ENCODE measurements at regions not wholly inside any gene's neighbourhood (a gene's known extent, or its start where the extent isn't known, plus 50 kb on each side); places are given as distances from the start of the nearest gene placed in this dataset.

GRCh38 chr12:92400006-92400405 lies 254.4 kb upstream of the BTG1 start:
- intact Hi-C loops (cut with micrococcal nuclease), result no loop called here
- Histone ChIP-seq H3K79me2 (ENCODE audit: insufficient read depth, low read length) (no peaks in the 10 kb centered on the region), H3K27ac (ENCODE audit: low read depth, low read length) (no peak overlapping the region), H3K4me3 (replicated peaks in 1 of 2; ENCODE audit: low read depth in 1 of 2, low read length in 2 of 2) (no peak overlapping the region), H3K36me3 (ENCODE audit: control insufficient read depth in 1 of 2, insufficient read depth in 2 of 2, low read length in 2 of 2) (no peaks in the 10 kb centered on the region), H3K4me2 (ENCODE audit: low read length) (no peak overlapping the region), H3K9ac (ENCODE audit: low read length) (no peak overlapping the region), H3K9me3 (ENCODE audit: control insufficient read depth in 1 of 2, insufficient read depth in 1 of 2, low read depth in 1 of 2, low read length in 2 of 2) (no peaks in the 10 kb centered on the region), H3K4me1 (ENCODE audit: control insufficient read depth in 1 of 2, insufficient read depth in 2 of 2, low read length in 2 of 2) (no peaks in the 10 kb centered on the region), H3K9me2 (ENCODE audit: insufficient read depth) (no peaks in the 10 kb centered on the region), H2AFZ (ENCODE audit: low read depth, low read length, poor library complexity, severe bottlenecking) (no peak overlapping the region), H4K20me1 (ENCODE audit: insufficient read depth) (no peaks in the 10 kb centered on the region), H3K27me3 (ENCODE audit: insufficient read depth, low read length) (no peaks in the 10 kb centered on the region)
- ATAC-seq (no peak), DNase-seq (ENCODE audit: low read depth, low spot score) (no peak)
- BruUV-seq (replicated peaks), result no TSS peak
- ChIA-PET RAD21 (ENCODE audit: low non-redundant PET in 1 of 2, low total read pairs in 2 of 2, uncharacterized antibody in 2 of 2, unreplicated experiment in 2 of 2) (no interaction called here), CTCF (no interaction called here), POLR2A (no interaction called here)
- TF ChIP-seq EGR1 (IDR thresholded peaks at IDR 0.05; ENCODE audit: low read depth) (no peak), POLR2AphosphoS5 (IDR thresholded peaks at IDR 0.05; ENCODE audit: low read depth, low read length) (no peak), POLR2A (IDR thresholded peaks at IDR 0.05; ENCODE audit: borderline replicate concordance, extremely low read depth, insufficient read depth, insufficient read length) (no peak), EZH2phosphoT487 (IDR thresholded peaks at IDR 0.05; ENCODE audit: borderline replicate concordance) (no peak), SRF (IDR thresholded peaks at IDR 0.05; ENCODE audit: low read depth) (no peak), CBX3 (IDR thresholded peaks at IDR 0.05; ENCODE audit: low read depth) (no peak), RAD21 (IDR thresholded peaks at IDR 0.05; ENCODE audit: low read depth) (no peak), ELF1 (IDR thresholded peaks at IDR 0.05; ENCODE audit: borderline replicate concordance, low read depth) (no peak), CEBPB (IDR thresholded peaks at IDR 0.05; ENCODE audit: low read depth) (no peak)
- TF ChIP-seq, protein P1, sequence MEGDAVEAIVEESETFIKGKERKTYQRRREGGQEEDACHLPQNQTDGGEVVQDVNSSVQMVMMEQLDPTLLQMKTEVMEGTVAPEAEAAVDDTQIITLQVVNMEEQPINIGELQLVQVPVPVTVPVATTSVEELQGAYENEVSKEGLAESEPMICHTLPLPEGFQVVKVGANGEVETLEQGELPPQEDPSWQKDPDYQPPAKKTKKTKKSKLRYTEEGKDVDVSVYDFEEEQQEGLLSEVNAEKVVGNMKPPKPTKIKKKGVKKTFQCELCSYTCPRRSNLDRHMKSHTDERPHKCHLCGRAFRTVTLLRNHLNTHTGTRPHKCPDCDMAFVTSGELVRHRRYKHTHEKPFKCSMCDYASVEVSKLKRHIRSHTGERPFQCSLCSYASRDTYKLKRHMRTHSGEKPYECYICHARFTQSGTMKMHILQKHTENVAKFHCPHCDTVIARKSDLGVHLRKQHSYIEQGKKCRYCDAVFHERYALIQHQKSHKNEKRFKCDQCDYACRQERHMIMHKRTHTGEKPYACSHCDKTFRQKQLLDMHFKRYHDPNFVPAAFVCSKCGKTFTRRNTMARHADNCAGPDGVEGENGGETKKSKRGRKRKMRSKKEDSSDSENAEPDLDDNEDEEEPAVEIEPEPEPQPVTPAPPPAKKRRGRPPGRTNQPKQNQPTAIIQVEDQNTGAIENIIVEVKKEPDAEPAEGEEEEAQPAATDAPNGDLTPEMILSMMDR (IDR thresholded peaks at IDR 0.05 in 2 of 3, conservative IDR thresholded peaks at IDR 0.05 in 1 of 3; ENCODE audit: borderline replicate concordance in 1 of 3, insufficient read depth in 1 of 3, low read depth in 2 of 3, low read length in 2 of 3), result no peak

All from HCT116 (cell line).